ENCODE measurements at regions not wholly inside any gene's neighbourhood (a gene's known extent, or its start where the extent isn't known, plus 50 kb on each side); places are given as distances from the start of the nearest gene placed in this dataset.
A peak's percentile ranks its signal among the peaks of the same experiment; 100 is the strongest.

GRCh38 chr13:84677836-84678235, 795.6 kb upstream of the SLITRK1 start:
- H3K27me3 ChIP-seq: no peaks in the 10 kb centered on the region
- H3K4me2 ChIP-seq: no peak overlapping the region
- no peak for TF ChIP-seq Cebpa-rat (IDR thresholded peaks at IDR 0.05)
- H3K9ac ChIP-seq: no peak overlapping the region
- H3K4me1 ChIP-seq: no peaks in the 10 kb centered on the region
- no peaks in the 10 kb centered on the region for H3K36me3 ChIP-seq
- H3K4me3 ChIP-seq: no peak overlapping the region
- H3K27ac ChIP-seq: no peak overlapping the region
- H3K9me3 ChIP-seq (replicated peaks in 1 of 11): no peaks in the 10 kb centered on the region
- no peaks in the 10 kb centered on the region for H4K20me1 ChIP-seq

GRCh38 chr13:84672616-84673015, 790.3 kb upstream of the SLITRK1 start:
- no peak overlapping the region for H3K4me3 ChIP-seq
- TF ChIP-seq Cebpa-rat (IDR thresholded peaks at IDR 0.05): no peak
- H3K9me3 ChIP-seq (replicated peaks in 1 of 11): no peaks in the 10 kb centered on the region
- H3K9ac ChIP-seq: no peak overlapping the region
- H3K36me3 ChIP-seq: no peaks in the 10 kb centered on the region
- H3K27ac ChIP-seq: no peak overlapping the region
- H3K27me3 ChIP-seq: no peaks in the 10 kb centered on the region
- H4K20me1 ChIP-seq: no peaks in the 10 kb centered on the region
- no peaks in the 10 kb centered on the region for H3K4me1 ChIP-seq
- H3K4me2 ChIP-seq: no peak overlapping the region

GRCh38 chr13:84670245-84670644, 788.0 kb upstream of the SLITRK1 start:
- no peak overlapping the region for H3K27ac ChIP-seq
- H3K4me1 ChIP-seq: no peaks in the 10 kb centered on the region
- H3K36me3 ChIP-seq: no peaks in the 10 kb centered on the region
- H3K4me3 ChIP-seq: no peak overlapping the region
- no peak for TF ChIP-seq Cebpa-rat (IDR thresholded peaks at IDR 0.05)
- no peak overlapping the region for H3K4me2 ChIP-seq
- no peaks in the 10 kb centered on the region for H3K27me3 ChIP-seq
- no peaks in the 10 kb centered on the region for H3K9me3 ChIP-seq (replicated peaks in 1 of 11)
- H4K20me1 ChIP-seq: no peaks in the 10 kb centered on the region
- no peak overlapping the region for H3K9ac ChIP-seq

GRCh38 chr13:84668637-84669036, 786.4 kb upstream of the SLITRK1 start:
- no peaks in the 10 kb centered on the region for H3K9me3 ChIP-seq (replicated peaks in 1 of 11)
- no peaks in the 10 kb centered on the region for H4K20me1 ChIP-seq
- no peak overlapping the region for H3K27ac ChIP-seq
- no peak overlapping the region for H3K4me3 ChIP-seq
- H3K4me1 ChIP-seq: no peaks in the 10 kb centered on the region
- no peaks in the 10 kb centered on the region for H3K27me3 ChIP-seq
- H3K36me3 ChIP-seq: no peaks in the 10 kb centered on the region
- no peak for TF ChIP-seq Cebpa-rat (IDR thresholded peaks at IDR 0.05)
- H3K4me2 ChIP-seq: no peak overlapping the region
- H3K9ac ChIP-seq: no peak overlapping the region

GRCh38 chr13:84662491-84662890, 780.2 kb upstream of the SLITRK1 start:
- TF ChIP-seq Cebpa-rat (IDR thresholded peaks at IDR 0.05): no peak

GRCh38 chr13:84661718-84662117, 779.4 kb upstream of the SLITRK1 start:
- Histone ChIP-seq H3K36me3 (no peaks in the 10 kb centered on the region), H3K4me1 (peaks cover 0 to 12% (median 2%) of the 10 kb centered on the region in 10 experiments; a peak in 6 of 20 replicates), H3K9ac (no peak overlapping the region), H3K27me3 (no peaks in the 10 kb centered on the region), H4K20me1 (no peaks in the 10 kb centered on the region), H3K9me3 (replicated peaks in 1 of 11) (peaks cover 0 to 19% (median 0%) of the 10 kb centered on the region in 11 experiments; a peak in 4 of 22 replicates), H3K4me2 (no peak overlapping the region), H3K27ac (no peak overlapping the region), H3K4me3 (no peak overlapping the region)
- no peak for TF ChIP-seq Cebpa-rat (IDR thresholded peaks at IDR 0.05)

More at GRCh38 chr13:84662491-84662890, 780.2 kb upstream of the SLITRK1 start:
- peak overlapping the region in 5 of 11 experiments; percentile 11 to 43 (median 15); a peak in 5 of 22 replicates for H3K4me2 ChIP-seq
- no peak overlapping the region for H3K9ac ChIP-seq
- H3K4me1 ChIP-seq: peaks cover 0 to 7% (median 0%) of the 10 kb centered on the region in 10 experiments; a peak in 3 of 20 replicates
- H3K27me3 ChIP-seq: no peaks in the 10 kb centered on the region
- no peaks in the 10 kb centered on the region for H4K20me1 ChIP-seq
- no peak overlapping the region for H3K4me3 ChIP-seq
- no peak overlapping the region for H3K27ac ChIP-seq
- H3K36me3 ChIP-seq: no peaks in the 10 kb centered on the region
- H3K9me3 ChIP-seq (replicated peaks in 1 of 11): peaks cover 0 to 14% (median 0%) of the 10 kb centered on the region in 11 experiments; a peak in 3 of 22 replicates

GRCh38 chr13:84659359-84659661, 777.0 kb upstream of the SLITRK1 start:
- Histone ChIP-seq H3K4me3 (no peak overlapping the region), H3K9me3 (replicated peaks in 1 of 11) (peaks cover 0 to 19% (median 0%) of the 10 kb centered on the region in 11 experiments; a peak in 5 of 22 replicates)
- no peak for TF ChIP-seq Cebpa-rat (IDR thresholded peaks at IDR 0.05)

GRCh38 chr13:84658491-84659358, 776.5 kb upstream of the SLITRK1 start:
- no peak overlapping the region for H3K9ac ChIP-seq
- peaks cover 0 to 22% (median 5%) of the 10 kb centered on the region in 11 experiments; a peak in 10 of 22 replicates for H3K9me3 ChIP-seq (replicated peaks in 1 of 11)
- no peaks in the 10 kb centered on the region for H3K36me3 ChIP-seq
- H3K4me3 ChIP-seq: no peak overlapping the region
- no peak overlapping the region for H3K4me2 ChIP-seq
- peak overlapping the region in 2 of 11 experiments; percentile 7; a peak in 1 of 22 replicates for H3K27ac ChIP-seq
- H3K4me1 ChIP-seq: peaks cover 10 to 42% (median 25%) of the 10 kb centered on the region in 10 experiments
- no peaks in the 10 kb centered on the region for H4K20me1 ChIP-seq
- TF ChIP-seq Cebpa-rat (IDR thresholded peaks at IDR 0.05): no peak
- H3K27me3 ChIP-seq: no peaks in the 10 kb centered on the region

More at GRCh38 chr13:84659359-84659661, 777.0 kb upstream of the SLITRK1 start:
- H3K4me1 ChIP-seq: peaks cover 10 to 36% (median 20%) of the 10 kb centered on the region in 10 experiments
- peak overlapping the region in 1 of 11 experiments; percentile 3; a peak in 1 of 22 replicates for H3K4me2 ChIP-seq
- H4K20me1 ChIP-seq: no peaks in the 10 kb centered on the region
- no peak overlapping the region for H3K9ac ChIP-seq
- no peaks in the 10 kb centered on the region for H3K27me3 ChIP-seq
- no peaks in the 10 kb centered on the region for H3K36me3 ChIP-seq
- H3K27ac ChIP-seq: peak overlapping the region in 2 of 11 experiments; percentile 7; a peak in 1 of 22 replicates

- peak overlapping the region in 6 of 11 experiments; percentile 19 to 66 (median 44); a peak in 8 of 22 replicates for H3K9ac ChIP-seq
- H3K36me3 ChIP-seq: no peaks in the 10 kb centered on the region
- H3K27ac ChIP-seq: peak overlapping the region in 8 of 11 experiments; percentile 56 to 87 (median 78); a peak in 16 of 22 replicates
- peak in 4 of 11 experiments; percentile 39 to 58 (median 46); a peak in 4 of 22 replicates for TF ChIP-seq Cebpa-rat (IDR thresholded peaks at IDR 0.05)
- no peaks in the 10 kb centered on the region for H3K27me3 ChIP-seq
- peak overlapping the region; percentile 34 to 69 (median 61) for H3K4me2 ChIP-seq
- peak overlapping the region in 1 of 10 experiments; percentile 3; a peak in 1 of 20 replicates for H3K4me3 ChIP-seq
- no peaks in the 10 kb centered on the region for H4K20me1 ChIP-seq
- peaks cover 10 to 59% (median 39%) of the 10 kb centered on the region in 10 experiments for H3K4me1 ChIP-seq
- peaks cover 0 to 48% (median 27%) of the 10 kb centered on the region in 11 experiments; a peak in 17 of 22 replicates for H3K9me3 ChIP-seq (replicated peaks in 1 of 11)
Observed at GRCh38 chr13:84655677-84656076, 773.4 kb upstream of the SLITRK1 start.

Measured in BLaER1 treated with 17β-estradiol and CSF1 and Interleukin-3, amounts not matched to agents 10 nM and 100 nM (cell line).